ENCODE measurements at regions not wholly inside any gene's neighbourhood (a gene's known extent, or its start where the extent isn't known, plus 50 kb on each side); places are given as distances from the start of the nearest gene placed in this dataset.

GRCh38 chr6:132936646-132937045 is 122.3 kb downstream of the RPS12 start:
- TF ChIP-seq CTCF (conservative IDR thresholded peaks at IDR 0.05; ENCODE audit: low read depth, low read length), result no peak
- no peak for TF ChIP-seq EZH2phosphoT487 (IDR thresholded peaks at IDR 0.05; ENCODE audit: borderline replicate concordance, low read length)
